ENCODE measurements at regions not wholly inside any gene's neighbourhood (a gene's known extent, or its start where the extent isn't known, plus 50 kb on each side); places are given as distances from the start of the nearest gene placed in this dataset.
"Not testable (repeated sequence)": the region's sequence is repeated elsewhere in the genome, so short reads cannot be mapped to it uniquely, and the experiment has no call there.

DNA sequence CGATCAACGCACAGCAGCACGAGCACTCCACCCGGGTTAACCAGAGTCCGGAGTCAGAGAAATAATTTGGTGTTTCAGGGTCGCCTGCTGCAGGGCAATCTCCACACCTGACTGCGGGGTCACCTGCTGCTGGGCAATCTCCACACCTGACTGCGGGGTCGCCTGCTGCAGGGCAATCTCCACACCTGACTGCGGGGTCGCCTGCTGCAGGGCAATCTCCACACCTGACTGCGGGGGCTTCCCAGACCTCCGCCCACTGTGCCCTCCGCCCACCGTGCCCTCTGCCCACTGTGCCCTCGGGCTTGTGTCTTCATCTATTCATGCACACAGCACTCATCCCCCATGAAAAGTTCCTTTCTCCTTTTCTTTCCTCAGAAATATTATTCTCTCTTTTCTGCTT, 500.2 kb upstream of the SALL3 start:
- Histone ChIP-seq H3K9ac (ENCODE audit: insufficient read length, low read depth) (no peak overlapping the region), H3K4me1 (ENCODE audit: insufficient read depth, insufficient read length) (no peaks in the 10 kb centered on the region), H3K4me3 (ENCODE audit: insufficient read length, low read depth) (no peak overlapping the region), H3K27me3 (ENCODE audit: insufficient read depth, insufficient read length) (no peaks in the 10 kb centered on the region), H3K9me3 (ENCODE audit: insufficient read depth, low read length) (no peaks in the 10 kb centered on the region), H3K36me3 (ENCODE audit: insufficient read depth, insufficient read length, low read length) (no peaks in the 10 kb centered on the region)
- TF ChIP-seq SUZ12 (IDR thresholded peaks at IDR 0.05; ENCODE audit: extremely low read depth, insufficient read depth, insufficient read length) (no peak), YY1 (IDR thresholded peaks at IDR 0.05; ENCODE audit: insufficient read depth, insufficient read length) (no peak)
- DNase-seq (ENCODE audit: low read depth, low spot score) = no peak

GRCh38 chr18:78480262-78481054, 499.2 kb upstream of the SALL3 start:
- TF ChIP-seq YY1 (IDR thresholded peaks at IDR 0.05; ENCODE audit: insufficient read depth, insufficient read length) (no peak), ZNF274 (IDR thresholded peaks at IDR 0.05; ENCODE audit: low read depth, low read length) (no peak), SUZ12 (IDR thresholded peaks at IDR 0.05; ENCODE audit: extremely low read depth, insufficient read depth, insufficient read length) (no peak)
- H3K9me3 ChIP-seq (ENCODE audit: insufficient read depth, low read length) = no peaks in the 10 kb centered on the region
- no peak overlapping the region for H3K9ac ChIP-seq (ENCODE audit: insufficient read length, low read depth)
- no peak for DNase-seq (ENCODE audit: low read depth, low spot score)
- H3K36me3 ChIP-seq (ENCODE audit: insufficient read depth, insufficient read length, low read length) = no peaks in the 10 kb centered on the region
- no peaks in the 10 kb centered on the region for H3K27me3 ChIP-seq (ENCODE audit: insufficient read depth, insufficient read length)
- no peak overlapping the region for H3K4me3 ChIP-seq (ENCODE audit: insufficient read length, low read depth)
- no peaks in the 10 kb centered on the region for H3K4me1 ChIP-seq (ENCODE audit: insufficient read depth, insufficient read length)

GRCh38 chr18:78482378-78482777, 497.2 kb upstream of the SALL3 start:
- no peak for TF ChIP-seq YY1 (IDR thresholded peaks at IDR 0.05; ENCODE audit: insufficient read depth, insufficient read length)
- no peak for TF ChIP-seq SUZ12 (IDR thresholded peaks at IDR 0.05; ENCODE audit: extremely low read depth, insufficient read depth, insufficient read length)
- TF ChIP-seq ZNF274 (IDR thresholded peaks at IDR 0.05; ENCODE audit: low read depth, low read length) = no peak
- no peaks in the 10 kb centered on the region for H3K27me3 ChIP-seq (ENCODE audit: insufficient read depth, insufficient read length)
- H3K36me3 ChIP-seq (ENCODE audit: insufficient read depth, insufficient read length, low read length) = no peaks in the 10 kb centered on the region
- H3K4me3 ChIP-seq (ENCODE audit: insufficient read length, low read depth) = no peak overlapping the region
- H3K9me3 ChIP-seq (ENCODE audit: insufficient read depth, low read length) = no peaks in the 10 kb centered on the region
- H3K4me1 ChIP-seq (ENCODE audit: insufficient read depth, insufficient read length) = no peaks in the 10 kb centered on the region
- H3K9ac ChIP-seq (ENCODE audit: insufficient read length, low read depth) = no peak overlapping the region
- DNase-seq (ENCODE audit: low read depth, low spot score) = no peak

DNA sequence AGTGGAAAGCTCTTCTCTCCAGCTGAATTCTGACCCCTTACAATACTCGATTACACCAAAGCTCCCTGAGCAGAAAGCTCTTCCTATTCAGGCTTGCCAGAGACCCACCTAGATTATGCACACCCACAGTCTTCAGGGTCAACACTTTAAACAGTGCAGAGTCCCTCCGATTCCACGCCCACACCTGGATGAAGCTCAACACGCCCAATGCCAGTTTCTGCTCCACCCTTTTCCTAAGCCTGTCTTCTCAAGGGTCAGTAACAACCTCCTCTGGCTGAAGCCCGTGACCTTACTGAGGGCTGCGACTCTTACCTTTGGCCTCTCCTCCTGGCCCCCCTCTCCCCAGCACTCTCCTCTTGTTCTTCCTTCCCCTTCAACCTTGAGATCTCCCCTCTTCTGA, 492.0 kb upstream of the SALL3 start:
- DNase-seq (ENCODE audit: low read depth, low spot score) = no peak
- Histone ChIP-seq H3K4me3 (ENCODE audit: insufficient read length, low read depth) (no peak overlapping the region), H3K4me1 (ENCODE audit: insufficient read depth, insufficient read length) (no peaks in the 10 kb centered on the region), H3K9me3 (ENCODE audit: insufficient read depth, low read length) (peaks cover 8% of the 10 kb centered on the region; the same call in 1 of the 2 replicates), H3K9ac (ENCODE audit: insufficient read length, low read depth) (no peak overlapping the region), H3K27me3 (ENCODE audit: insufficient read depth, insufficient read length) (no peaks in the 10 kb centered on the region), H3K36me3 (ENCODE audit: insufficient read depth, insufficient read length, low read length) (no peaks in the 10 kb centered on the region)
- no peak for TF ChIP-seq ZNF274 (IDR thresholded peaks at IDR 0.05; ENCODE audit: low read depth, low read length)
- TF ChIP-seq YY1 (IDR thresholded peaks at IDR 0.05; ENCODE audit: insufficient read depth, insufficient read length) = no peak
- TF ChIP-seq SUZ12 (IDR thresholded peaks at IDR 0.05; ENCODE audit: extremely low read depth, insufficient read depth, insufficient read length) = no peak

GRCh38 chr18:78492064-78492812, 487.4 kb upstream of the SALL3 start:
- H3K9me3 ChIP-seq (ENCODE audit: insufficient read depth, low read length) = peaks cover 31% of the 10 kb centered on the region
- TF ChIP-seq SUZ12 (IDR thresholded peaks at IDR 0.05; ENCODE audit: extremely low read depth, insufficient read depth, insufficient read length) (no peak), YY1 (IDR thresholded peaks at IDR 0.05; ENCODE audit: insufficient read depth, insufficient read length) (no peak), ZNF274 (IDR thresholded peaks at IDR 0.05; ENCODE audit: low read depth, low read length) (no peak)
- no peak overlapping the region for H3K9ac ChIP-seq (ENCODE audit: insufficient read length, low read depth)
- DNase-seq (ENCODE audit: low read depth, low spot score) = no peak
- H3K4me3 ChIP-seq (ENCODE audit: insufficient read length, low read depth) = no peak overlapping the region
- no peaks in the 10 kb centered on the region for H3K36me3 ChIP-seq (ENCODE audit: insufficient read depth, insufficient read length, low read length)
- no peaks in the 10 kb centered on the region for H3K4me1 ChIP-seq (ENCODE audit: insufficient read depth, insufficient read length)
- H3K27me3 ChIP-seq (ENCODE audit: insufficient read depth, insufficient read length) = no peaks in the 10 kb centered on the region

DNA sequence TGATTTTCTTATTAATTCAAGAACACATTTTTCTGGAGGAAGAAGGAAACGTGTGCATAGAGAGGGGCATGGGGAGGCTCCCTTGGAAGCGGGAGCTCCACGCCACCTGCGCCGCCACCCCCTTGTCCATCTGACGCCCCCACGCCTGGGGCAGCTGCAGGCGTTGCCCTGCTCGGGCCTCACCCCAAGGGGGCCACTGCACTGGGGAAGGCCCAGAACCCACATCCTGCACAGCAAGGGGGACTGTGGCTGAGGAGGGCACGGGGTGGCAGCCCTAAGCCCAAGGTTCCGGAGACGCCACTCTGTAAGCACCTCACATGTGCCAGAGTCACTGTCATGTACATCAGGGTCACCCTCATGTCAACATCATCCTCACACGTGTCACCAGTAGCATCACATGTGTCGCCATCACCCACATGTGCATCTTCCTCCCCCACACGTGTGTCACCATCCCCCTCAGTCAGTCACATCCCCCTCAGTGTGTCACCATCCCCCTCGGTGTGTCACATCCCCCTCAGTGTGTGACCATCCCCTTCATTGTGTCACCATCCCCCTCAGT, 486.7 kb upstream of the SALL3 start:
- TF ChIP-seq SUZ12 (IDR thresholded peaks at IDR 0.05; ENCODE audit: extremely low read depth, insufficient read depth, insufficient read length) = no peak
- TF ChIP-seq ZNF274 (IDR thresholded peaks at IDR 0.05; ENCODE audit: low read depth, low read length) = no peak
- TF ChIP-seq YY1 (IDR thresholded peaks at IDR 0.05; ENCODE audit: insufficient read depth, insufficient read length) = no peak
- Histone ChIP-seq H3K9me3 (ENCODE audit: insufficient read depth, low read length) (peaks cover 31% of the 10 kb centered on the region), H3K27me3 (ENCODE audit: insufficient read depth, insufficient read length) (no peaks in the 10 kb centered on the region), H3K4me1 (ENCODE audit: insufficient read depth, insufficient read length) (no peaks in the 10 kb centered on the region), H3K4me3 (ENCODE audit: insufficient read length, low read depth) (no peak overlapping the region), H3K36me3 (ENCODE audit: insufficient read depth, insufficient read length, low read length) (no peaks in the 10 kb centered on the region), H3K9ac (ENCODE audit: insufficient read length, low read depth) (no peak overlapping the region)
- DNase-seq (ENCODE audit: low read depth, low spot score) = no peak

DNA sequence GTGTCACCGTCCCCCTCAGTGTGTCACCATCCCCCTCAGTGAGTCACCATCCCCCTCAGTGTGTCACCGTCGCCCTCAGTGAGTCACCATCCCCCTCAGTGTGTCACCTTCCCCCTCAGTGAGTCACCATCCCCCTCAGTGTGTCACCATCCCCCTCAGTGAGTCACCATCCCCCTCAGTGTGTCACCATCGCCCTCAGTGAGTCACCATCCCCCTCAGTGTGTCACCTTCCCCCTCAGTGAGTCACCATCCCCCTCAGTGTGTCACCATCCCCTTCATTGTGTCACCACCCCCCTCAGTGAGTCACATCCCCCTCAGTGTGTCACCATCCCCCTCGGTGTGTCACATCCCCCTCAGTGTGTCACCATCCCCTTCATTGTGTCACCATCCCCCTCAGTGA, 486.1 kb upstream of the SALL3 start:
- H3K27me3 ChIP-seq (ENCODE audit: insufficient read depth, insufficient read length); H3K4me1 ChIP-seq (ENCODE audit: insufficient read depth, insufficient read length); H3K36me3 ChIP-seq (ENCODE audit: insufficient read depth, insufficient read length, low read length); H3K4me3 ChIP-seq (ENCODE audit: insufficient read length, low read depth); H3K9ac ChIP-seq (ENCODE audit: insufficient read length, low read depth); DNase-seq (ENCODE audit: low read depth, low spot score): not testable (repeated sequence)
- peaks cover 31% of the 10 kb centered on the region for H3K9me3 ChIP-seq (ENCODE audit: insufficient read depth, low read length)
